ENCODE measurements at regions not wholly inside any gene's neighbourhood (a gene's known extent, or its start where the extent isn't known, plus 50 kb on each side); places are given as distances from the start of the nearest gene placed in this dataset.

- no peak for TF ChIP-seq CTCF (IDR thresholded peaks at IDR 0.05)
- Mint-ChIP-seq H3K27me3 (no peaks in the 10 kb centered on the region), H3K36me3 (ENCODE audit: low read depth) (no peaks in the 10 kb centered on the region), H3K27ac (no peak overlapping the region), H3K4me1 (ENCODE audit: low read depth) (no peaks in the 10 kb centered on the region), H3K4me3 (no peak overlapping the region), H3K9me3 (peaks cover 6% of the 10 kb centered on the region)
- ChIA-PET POLR2A (no interaction called here), CTCF (no interaction called here)
- DNase-seq: no peak
- intact Hi-C loops (cut with micrococcal nuclease): no loop called here
- ATAC-seq: no peak
Observed at GRCh38 chr21:19501115-19501514, 1097.5 kb upstream of the TMPRSS15 start.

GRCh38 chr21:19507682-19508260 lies 1104.2 kb upstream of the TMPRSS15 start:
- no peak overlapping the region for H3K4me3 Mint-ChIP-seq
- intact Hi-C loops (cut with micrococcal nuclease): no loop called here
- no peak for TF ChIP-seq CTCF (IDR thresholded peaks at IDR 0.05)
- no peaks in the 10 kb centered on the region for H3K36me3 Mint-ChIP-seq (ENCODE audit: low read depth)
- CTCF ChIA-PET: interaction anchor here (1.2 kb wide), 1 partner anchor 24 kb away, joined by 3 read pairs; no protein-coding TSS in a partner anchor
- POLR2A ChIA-PET: no interaction called here
- DNase-seq (no peak), ATAC-seq (no peak)
- no peak overlapping the region for H3K27ac Mint-ChIP-seq
- H3K27me3 Mint-ChIP-seq: no peaks in the 10 kb centered on the region
- H3K9me3 Mint-ChIP-seq: peaks cover 13% of the 10 kb centered on the region
- H3K4me1 Mint-ChIP-seq (ENCODE audit: low read depth): no peaks in the 10 kb centered on the region

GRCh38 chr21:19508442-19508841 lies 1104.9 kb upstream of the TMPRSS15 start:
- Mint-ChIP-seq H3K27ac (no peak overlapping the region), H3K4me3 (no peak overlapping the region), H3K4me1 (ENCODE audit: low read depth) (no peaks in the 10 kb centered on the region), H3K36me3 (ENCODE audit: low read depth) (no peaks in the 10 kb centered on the region), H3K27me3 (no peaks in the 10 kb centered on the region), H3K9me3 (peaks cover 13% of the 10 kb centered on the region)
- ATAC-seq (no peak), DNase-seq (no peak)
- intact Hi-C loops (cut with micrococcal nuclease): no loop called here
- TF ChIP-seq CTCF (IDR thresholded peaks at IDR 0.05): no peak
- ChIA-PET POLR2A (no interaction called here), CTCF (interaction anchor here (1.2 kb wide), 1 partner anchor 24 kb away, joined by 3 read pairs; no protein-coding TSS in a partner anchor)

- TF ChIP-seq CTCF (IDR thresholded peaks at IDR 0.05): no peak
- CTCF ChIA-PET: interaction anchor here (1.2 kb wide), 1 partner anchor 23 kb away, joined by 3 read pairs; no protein-coding TSS in a partner anchor
- H3K27me3 Mint-ChIP-seq: no peaks in the 10 kb centered on the region
- no peak for ATAC-seq
- POLR2A ChIA-PET: no interaction called here
- no peaks in the 10 kb centered on the region for H3K4me1 Mint-ChIP-seq (ENCODE audit: low read depth)
- intact Hi-C loops (cut with micrococcal nuclease): no loop called here
- peaks cover 13% of the 10 kb centered on the region for H3K9me3 Mint-ChIP-seq
- H3K36me3 Mint-ChIP-seq (ENCODE audit: low read depth): no peaks in the 10 kb centered on the region
- no peak overlapping the region for H3K4me3 Mint-ChIP-seq
- DNase-seq: no peak
- H3K27ac Mint-ChIP-seq: no peak overlapping the region
Observed at GRCh38 chr21:19508844-19509243, 1105.3 kb upstream of the TMPRSS15 start.

GRCh38 chr21:19510057-19510456 lies 1106.5 kb upstream of the TMPRSS15 start:
- ChIA-PET POLR2A (no interaction called here), CTCF (no interaction called here)
- Mint-ChIP-seq H3K27ac (no peak overlapping the region), H3K9me3 (peaks cover 12% of the 10 kb centered on the region), H3K27me3 (no peaks in the 10 kb centered on the region), H3K4me3 (no peak overlapping the region), H3K36me3 (ENCODE audit: low read depth) (no peaks in the 10 kb centered on the region), H3K4me1 (ENCODE audit: low read depth) (no peaks in the 10 kb centered on the region)
- TF ChIP-seq CTCF (IDR thresholded peaks at IDR 0.05): no peak
- ATAC-seq: no peak
- intact Hi-C loops (cut with micrococcal nuclease): no loop called here
- no peak for DNase-seq
